Ecto neural progenitor cell (in vitro differentiated cells): ENCODE measurements at regions not wholly inside any gene's neighbourhood (a gene's known extent, or its start where the extent isn't known, plus 50 kb on each side); places are given as distances from the start of the nearest gene placed in this dataset.

Experiments
- DNase-seq: peaks from one replicate; pipeline ENCODE4 v3.0.0-alpha.2; 2018; ENCODE audit warnings: low spot score

- DNase-seq: no peak
Observed at GRCh38 chr5:34505731-34506130, 150.4 kb upstream of the RAI14 start.

- DNase-seq: no peak
Observed at GRCh38 chr5:34507933-34508332, 148.2 kb upstream of the RAI14 start.

GRCh38 chr5:34509392-34509791 is 146.7 kb upstream of the RAI14 start:
- no peak for DNase-seq

GRCh38 chr5:34510002-34510401 is 146.1 kb upstream of the RAI14 start:
- DNase-seq: no peak

- DNase-seq: no peak
Observed at GRCh38 chr5:34511063-34511462, 145.1 kb upstream of the RAI14 start.

GRCh38 chr5:34511481-34511880 is 144.6 kb upstream of the RAI14 start:
- DNase-seq: no peak

- DNase-seq: no peak
Observed at GRCh38 chr5:34511915-34512314, 144.2 kb upstream of the RAI14 start.

- DNase-seq: no peak
Observed at GRCh38 chr5:34516166-34516565, 140.0 kb upstream of the RAI14 start.

- DNase-seq: no peak
Observed at GRCh38 chr5:34516686-34517085, 139.4 kb upstream of the RAI14 start.

- DNase-seq: no peak
Observed at GRCh38 chr5:34517249-34517648, 138.9 kb upstream of the RAI14 start.

GRCh38 chr5:34519489-34520220 is 136.5 kb upstream of the RAI14 start:
- no peak for DNase-seq

GRCh38 chr5:34521628-34522290 is 134.4 kb upstream of the RAI14 start:
- no peak for DNase-seq

GRCh38 chr5:34522599-34523386 is 133.3 kb upstream of the RAI14 start:
- peak; percentile 72 for DNase-seq

- no peak for DNase-seq
Observed at GRCh38 chr5:34523387-34523726, 132.8 kb upstream of the RAI14 start.

GRCh38 chr5:34524123-34524522 is 132.0 kb upstream of the RAI14 start:
- DNase-seq: no peak

- DNase-seq: no peak
Observed at GRCh38 chr5:34525761-34526160, 130.4 kb upstream of the RAI14 start.

- DNase-seq: no peak
Observed at GRCh38 chr5:34526682-34527305, 129.3 kb upstream of the RAI14 start.

- no peak for DNase-seq
Observed at GRCh38 chr5:34529581-34530331, 126.4 kb upstream of the RAI14 start.

- DNase-seq: no peak
Observed at GRCh38 chr5:34530637-34531036, 125.5 kb upstream of the RAI14 start.

GRCh38 chr5:34531751-34532360 is 124.3 kb upstream of the RAI14 start:
- no peak for DNase-seq
